ENCODE measurements at regions not wholly inside any gene's neighbourhood (a gene's known extent, or its start where the extent isn't known, plus 50 kb on each side); places are given as distances from the start of the nearest gene placed in this dataset.

GRCh38 chr15:39296955-39297354 lies 283.9 kb upstream of the THBS1 start:
- TF ChIP-seq, protein P1, sequence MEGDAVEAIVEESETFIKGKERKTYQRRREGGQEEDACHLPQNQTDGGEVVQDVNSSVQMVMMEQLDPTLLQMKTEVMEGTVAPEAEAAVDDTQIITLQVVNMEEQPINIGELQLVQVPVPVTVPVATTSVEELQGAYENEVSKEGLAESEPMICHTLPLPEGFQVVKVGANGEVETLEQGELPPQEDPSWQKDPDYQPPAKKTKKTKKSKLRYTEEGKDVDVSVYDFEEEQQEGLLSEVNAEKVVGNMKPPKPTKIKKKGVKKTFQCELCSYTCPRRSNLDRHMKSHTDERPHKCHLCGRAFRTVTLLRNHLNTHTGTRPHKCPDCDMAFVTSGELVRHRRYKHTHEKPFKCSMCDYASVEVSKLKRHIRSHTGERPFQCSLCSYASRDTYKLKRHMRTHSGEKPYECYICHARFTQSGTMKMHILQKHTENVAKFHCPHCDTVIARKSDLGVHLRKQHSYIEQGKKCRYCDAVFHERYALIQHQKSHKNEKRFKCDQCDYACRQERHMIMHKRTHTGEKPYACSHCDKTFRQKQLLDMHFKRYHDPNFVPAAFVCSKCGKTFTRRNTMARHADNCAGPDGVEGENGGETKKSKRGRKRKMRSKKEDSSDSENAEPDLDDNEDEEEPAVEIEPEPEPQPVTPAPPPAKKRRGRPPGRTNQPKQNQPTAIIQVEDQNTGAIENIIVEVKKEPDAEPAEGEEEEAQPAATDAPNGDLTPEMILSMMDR (IDR thresholded peaks at IDR 0.05 in 8 of 11, conservative IDR thresholded peaks at IDR 0.05 in 3 of 11) = no peak
- TF ChIP-seq POLR2A (IDR thresholded peaks at IDR 0.05) (no peak), POLR2AphosphoS5 (IDR thresholded peaks at IDR 0.05) (no peak)

Measured in spleen (tissue), 7 donors.